HUDEP-2 (cell line): ENCODE measurements at regions not wholly inside any gene's neighbourhood (a gene's known extent, or its start where the extent isn't known, plus 50 kb on each side); places are given as distances from the start of the nearest gene placed in this dataset.
"Not testable (repeated sequence)": the region's sequence is repeated elsewhere in the genome, so short reads cannot be mapped to it uniquely, and the experiment has no call there.

Experiments used
- DNase-seq, 76 experiments: peaks; one replicate each; lab custom pipeline; 2025; ENCODE audit not compliant: unreplicated experiment in 76 of 76; lab: John Stamatoyannopoulos, UW

DNA sequence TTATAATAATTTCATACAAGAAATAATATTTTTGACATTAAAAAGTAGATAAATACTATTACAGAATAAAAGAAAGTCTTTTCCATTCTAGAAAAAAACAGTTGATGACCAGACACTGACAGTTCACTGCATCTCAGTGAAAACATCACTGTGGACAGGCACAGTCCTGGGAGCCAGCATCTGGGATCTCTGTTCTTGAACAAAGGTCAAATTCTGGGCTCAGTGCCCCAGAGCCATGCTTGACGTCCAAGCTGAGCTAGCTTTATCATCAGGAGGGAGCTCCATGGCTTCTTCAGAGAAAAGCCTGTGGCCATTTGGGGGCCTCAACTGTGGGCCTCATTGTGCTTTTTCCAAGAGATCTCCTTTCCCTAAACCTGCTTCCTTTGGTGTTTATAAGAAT lies 86.1 kb upstream of the SRD5A2 start:
- no peak for DNase-seq

- no peak for DNase-seq
These were observed 84.4 kb upstream of the SRD5A2 start for GRCh38 chr2:31664949-31665724.

DNA sequence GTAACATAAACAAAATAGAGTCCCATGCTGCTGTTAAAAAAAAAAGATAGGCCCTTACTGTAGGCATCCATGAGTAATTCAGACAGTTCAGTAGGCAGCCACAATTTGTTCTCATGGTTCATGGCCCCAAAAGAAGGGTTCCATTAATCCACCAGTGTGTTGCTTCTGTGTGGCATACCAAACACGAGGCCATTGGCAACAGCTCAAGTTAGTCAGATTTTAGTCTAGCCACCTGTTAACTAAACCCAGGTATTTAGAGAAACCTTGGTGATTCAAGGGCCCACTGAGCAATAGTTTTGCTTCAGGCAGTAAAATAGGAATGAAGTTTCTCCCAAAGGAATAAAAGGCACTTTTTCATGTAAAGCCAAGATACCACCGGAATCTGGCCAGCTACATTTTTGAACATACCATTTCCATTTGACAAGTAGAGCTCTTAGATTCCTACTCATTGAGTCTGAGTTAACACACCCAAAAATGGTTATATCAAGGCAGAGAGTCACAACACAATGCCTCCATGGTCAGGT lies 80.1 kb upstream of the SRD5A2 start:
- DNase-seq: no peak

DNA sequence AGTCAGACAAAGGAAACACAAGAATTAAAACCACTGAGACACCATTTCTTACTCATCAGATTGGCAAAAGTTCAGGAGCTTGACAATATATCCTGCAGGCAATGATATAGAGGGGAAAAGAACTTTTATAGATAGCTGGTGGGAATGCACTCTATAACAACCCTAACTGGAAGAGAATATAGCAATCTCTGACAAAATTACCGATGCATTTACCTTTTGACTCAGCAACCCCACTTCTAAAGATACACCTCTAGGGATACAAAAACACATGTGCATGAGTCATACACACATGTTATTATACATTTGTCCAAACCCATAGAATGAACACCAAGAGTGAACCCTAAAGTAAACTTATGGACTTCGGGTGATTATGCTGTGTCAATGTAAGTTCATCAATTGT lies 79.4 kb upstream of the SRD5A2 start:
- no peak for DNase-seq

- no peak for DNase-seq
These were observed 73.5 kb upstream of the SRD5A2 start for GRCh38 chr2:31654241-31654640.

GRCh38 chr2:31651736-31652135 lies 71.0 kb upstream of the SRD5A2 start:
- DNase-seq: no peak

DNA sequence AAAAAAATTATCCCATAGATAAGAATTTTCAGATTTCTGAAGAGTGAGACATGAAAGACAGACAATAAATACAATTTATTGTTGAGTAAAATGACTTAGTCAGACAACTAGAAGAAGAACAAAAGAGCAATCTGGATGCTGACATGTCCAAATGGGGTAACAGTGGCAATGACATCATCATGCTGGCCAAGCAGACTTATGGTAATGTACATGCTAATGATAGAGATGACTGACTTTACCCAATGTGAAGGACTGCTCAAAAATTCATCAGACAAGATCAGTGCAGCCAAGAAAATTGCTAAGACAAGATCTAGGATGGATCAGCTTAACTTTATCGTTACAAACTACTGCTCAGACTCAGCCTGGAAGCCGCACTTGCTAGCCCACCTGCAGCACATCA lies 70.5 kb upstream of the SRD5A2 start:
- DNase-seq: no peak

GRCh38 chr2:31644551-31644950 lies 63.8 kb upstream of the SRD5A2 start:
- DNase-seq: no peak

DNA sequence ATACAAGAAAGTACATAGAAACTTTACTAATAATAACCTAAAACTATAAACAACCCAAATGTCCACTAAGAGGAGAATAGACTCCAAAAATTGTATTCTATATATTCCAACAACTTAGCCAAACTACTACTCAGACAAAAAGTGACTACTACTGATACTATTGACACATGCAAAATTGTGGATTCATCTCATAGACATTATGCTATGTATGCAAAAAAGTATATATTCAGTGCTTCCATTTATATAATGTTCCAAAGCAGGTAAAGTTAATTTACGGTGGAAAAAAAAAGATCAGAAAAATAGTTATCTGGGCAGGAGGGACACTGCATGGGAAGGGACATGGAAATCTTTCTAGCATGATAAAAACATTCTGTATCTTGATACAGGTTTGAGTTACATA lies 62.0 kb upstream of the SRD5A2 start:
- no peak for DNase-seq

DNA sequence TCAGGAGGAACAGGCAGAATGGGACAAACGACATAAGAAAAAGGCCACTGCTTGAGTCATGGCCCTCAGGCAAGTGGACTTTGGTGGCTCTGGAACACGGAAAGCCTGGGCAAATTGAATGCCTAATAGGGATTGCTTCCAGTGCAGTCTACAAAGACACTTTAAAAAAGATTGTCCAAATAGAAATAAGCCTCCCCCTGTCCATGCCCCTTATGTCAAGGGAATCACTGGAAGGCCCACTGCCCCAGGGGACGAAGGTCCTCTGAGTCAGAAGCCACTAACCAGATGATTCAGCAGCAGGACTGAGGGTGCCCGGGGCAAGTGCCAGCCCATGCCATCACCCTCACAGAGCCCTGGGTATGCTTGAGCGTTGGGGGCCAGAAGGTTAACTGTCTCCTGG lies 51.5 kb upstream of the SRD5A2 start:
- DNase-seq: not testable (repeated sequence)
